Esophagus squamous epithelium (tissue), 5 donors: ENCODE measurements at regions not wholly inside any gene's neighbourhood (a gene's known extent, or its start where the extent isn't known, plus 50 kb on each side); places are given as distances from the start of the nearest gene placed in this dataset.
A peak's percentile ranks its signal among the peaks of the same experiment; 100 is the strongest.

Experiments used
- DNase-seq: peaks from one replicate; lab custom pipeline; 2025; lab: John Stamatoyannopoulos, UW
- H3K27ac ChIP-seq, 4 donors: fragments of 200-600 bp; sonication (generic); one replicate each; pipeline ENCODE4 v1.5.1; 2016 to 2019; ENCODE audit warnings: mild to moderate bottlenecking in 1 of 4
- H3K27me3 ChIP-seq, 4 donors: fragments of 200-600 bp; sonication (generic); 1 replicate in 3 of 4; 2 replicates in 1 of 4; pipeline versions ENCODE4 v1.5.1 to v1.6.0; 2017 to 2021; ENCODE audit warnings: antibody characterized with exemption in 1 of 4
- H3K36me3 ChIP-seq, 3 donors: fragments of 200-600 bp; sonication (generic); one replicate each; pipeline ENCODE4 v1.5.1; 2016 to 2019
- H3K4me1 ChIP-seq, 3 donors: fragments of 200-600 bp; sonication (generic); one replicate each; pipeline ENCODE4 v1.5.1; 2017 to 2019
- H3K4me3 ChIP-seq, 4 donors: fragments of 200-600 bp; sonication (generic); 1 replicate in 3 of 4; 2 replicates in 1 of 4; pipeline ENCODE4 v1.5.1; 2016 to 2019; ENCODE audit warnings: mild to moderate bottlenecking in 2 of 4, moderate library complexity in 1 of 4
- H3K9me3 ChIP-seq, 3 donors: fragments of 200-600 bp; sonication (generic); one replicate each; pipeline ENCODE4 v1.5.1; 2016 to 2019
- POLR2A ChIP-seq, 4 donors: fragments of 450-650 bp; IDR thresholded peaks; one replicate each; pipeline ENCODE4 v1.6.1; 2017; ENCODE audit warnings: antibody characterized with exemption in 4 of 4, mild to moderate bottlenecking in 4 of 4, moderate library complexity in 3 of 4
- WGBS, 2 donors: methylation state at CpG; one replicate each; pipeline ENCODE4 v1.1.5; 2018; 5-methylcytosine and 5-hydroxymethylcytosine counted together
- intact Hi-C: fragments of 100-400 bp; cut with DNase I; formaldehyde crosslinking; loops from one replicate; pipeline ENCODE4 v1.15.0; 2022
- TF ChIP-seq, protein P1 (sequence below), 6 experiments: fragments of 450-650 bp in 4 of 6; fragments of 200-600 bp in 2 of 6; sonication (generic) in 2 of 6; IDR thresholded peaks; one replicate each; pipeline ENCODE4 v1.5.1; 2016 to 2019; ENCODE audit warnings: antibody characterized with exemption in 6 of 6, mild to moderate bottlenecking in 4 of 6, moderate library complexity in 4 of 6
- donor health status: DM: yes; HTN: yes; CAD: no.

DNA sequence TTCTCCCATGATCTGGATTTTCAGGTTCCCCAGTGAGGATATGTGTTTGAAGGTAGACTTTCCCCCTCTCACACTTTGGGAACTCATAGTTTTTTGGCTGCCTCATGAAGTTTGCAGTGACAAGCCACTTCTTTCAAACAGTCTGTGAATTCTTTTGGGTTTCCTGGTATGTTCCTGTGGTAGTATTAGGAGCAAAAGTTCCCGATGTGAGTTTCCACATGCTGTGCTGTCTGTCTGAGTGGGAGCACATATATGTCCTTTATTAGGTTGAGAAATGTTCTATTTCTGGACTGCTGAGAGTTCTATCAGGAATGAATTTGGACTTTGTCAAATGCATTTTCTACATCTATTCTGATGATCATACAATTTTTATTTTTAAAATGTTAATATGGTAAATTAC is 273.2 kb upstream of the TARS1 start:
- intact Hi-C loops: no loop called here
- H3K27ac ChIP-seq: no peak overlapping the region
- no peak for DNase-seq
- H3K36me3 ChIP-seq: no peaks in the 10 kb centered on the region
- no peak for TF ChIP-seq POLR2A (IDR thresholded peaks at IDR 0.05)
- TF ChIP-seq, protein P1, sequence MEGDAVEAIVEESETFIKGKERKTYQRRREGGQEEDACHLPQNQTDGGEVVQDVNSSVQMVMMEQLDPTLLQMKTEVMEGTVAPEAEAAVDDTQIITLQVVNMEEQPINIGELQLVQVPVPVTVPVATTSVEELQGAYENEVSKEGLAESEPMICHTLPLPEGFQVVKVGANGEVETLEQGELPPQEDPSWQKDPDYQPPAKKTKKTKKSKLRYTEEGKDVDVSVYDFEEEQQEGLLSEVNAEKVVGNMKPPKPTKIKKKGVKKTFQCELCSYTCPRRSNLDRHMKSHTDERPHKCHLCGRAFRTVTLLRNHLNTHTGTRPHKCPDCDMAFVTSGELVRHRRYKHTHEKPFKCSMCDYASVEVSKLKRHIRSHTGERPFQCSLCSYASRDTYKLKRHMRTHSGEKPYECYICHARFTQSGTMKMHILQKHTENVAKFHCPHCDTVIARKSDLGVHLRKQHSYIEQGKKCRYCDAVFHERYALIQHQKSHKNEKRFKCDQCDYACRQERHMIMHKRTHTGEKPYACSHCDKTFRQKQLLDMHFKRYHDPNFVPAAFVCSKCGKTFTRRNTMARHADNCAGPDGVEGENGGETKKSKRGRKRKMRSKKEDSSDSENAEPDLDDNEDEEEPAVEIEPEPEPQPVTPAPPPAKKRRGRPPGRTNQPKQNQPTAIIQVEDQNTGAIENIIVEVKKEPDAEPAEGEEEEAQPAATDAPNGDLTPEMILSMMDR (IDR thresholded peaks at IDR 0.05): no peak
- peaks cover 0 to 5% (median 0%) of the 10 kb centered on the region in 3 donors for H3K4me1 ChIP-seq
- no peak overlapping the region for H3K4me3 ChIP-seq
- 73% methylated on average over 1 of the region's 1 CpG for WGBS, 2 donors
- H3K27me3 ChIP-seq: no peaks in the 10 kb centered on the region
- peaks cover 0 to 30% (median 3%) of the 10 kb centered on the region in 3 donors for H3K9me3 ChIP-seq

DNA sequence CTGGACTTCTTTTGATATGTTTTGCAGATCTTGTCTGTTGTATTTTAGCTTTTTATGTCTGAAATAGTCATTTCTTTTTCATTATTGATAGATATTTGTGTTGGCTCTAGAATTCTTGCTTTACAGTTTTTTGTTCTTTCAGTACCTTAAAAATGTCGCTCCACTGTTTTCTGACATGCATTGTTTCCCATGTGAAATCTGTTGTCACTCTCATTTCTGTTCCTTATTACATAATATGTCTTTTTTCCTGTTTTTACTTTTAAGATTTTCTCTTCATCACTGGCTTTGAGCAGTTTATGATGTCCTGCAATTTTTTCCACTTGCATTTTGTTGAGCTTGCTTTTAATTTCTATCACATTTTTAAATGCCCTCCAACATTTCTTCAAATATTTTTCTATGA is 270.4 kb upstream of the TARS1 start:
- Histone ChIP-seq H3K4me3 (no peak overlapping the region), H3K36me3 (no peaks in the 10 kb centered on the region), H3K27ac (no peak overlapping the region), H3K9me3 (peaks cover 0 to 21% (median 3%) of the 10 kb centered on the region in 3 donors), H3K4me1 (peaks cover 0 to 5% (median 0%) of the 10 kb centered on the region in 3 donors), H3K27me3 (no peaks in the 10 kb centered on the region)
- DNase-seq: no peak
- TF ChIP-seq POLR2A (IDR thresholded peaks at IDR 0.05): no peak
- TF ChIP-seq, protein P1 (IDR thresholded peaks at IDR 0.05): no peak
- WGBS, 2 donors: 78 to 89% methylated on average over 1 of the region's 1 CpG
- intact Hi-C loops: no loop called here

DNA sequence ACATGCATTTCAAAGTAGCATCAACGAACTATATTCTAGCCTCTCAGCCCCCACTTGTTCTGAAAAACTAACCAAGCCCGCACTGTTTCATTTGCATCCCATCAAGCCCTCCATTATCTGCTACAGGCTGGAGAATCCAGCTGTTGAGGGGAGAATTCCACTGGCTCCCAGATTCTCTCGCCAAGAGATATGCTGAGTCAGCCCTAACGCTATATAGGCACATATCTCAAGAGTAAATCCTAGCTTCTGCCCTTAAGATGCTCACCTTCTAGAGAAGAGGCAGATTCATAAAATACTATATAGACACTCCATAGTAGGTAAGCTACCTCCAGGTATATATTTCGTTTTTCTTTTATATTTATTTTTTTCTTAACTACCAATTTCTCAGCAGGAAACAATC is 266.4 kb upstream of the TARS1 start:
- no peaks in the 10 kb centered on the region for H3K36me3 ChIP-seq
- TF ChIP-seq POLR2A (IDR thresholded peaks at IDR 0.05): no peak
- TF ChIP-seq, protein P1 (IDR thresholded peaks at IDR 0.05): no peak
- intact Hi-C loops: no loop called here
- DNase-seq: no peak
- H3K9me3 ChIP-seq: peaks cover 0 to 19% (median 0%) of the 10 kb centered on the region in 3 donors
- no peak overlapping the region for H3K27ac ChIP-seq
- H3K4me3 ChIP-seq: no peak overlapping the region
- 88 to 89% methylated on average over 5 of the region's 5 CpGs for WGBS, 2 donors
- no peaks in the 10 kb centered on the region for H3K27me3 ChIP-seq
- no peaks in the 10 kb centered on the region for H3K4me1 ChIP-seq

DNA sequence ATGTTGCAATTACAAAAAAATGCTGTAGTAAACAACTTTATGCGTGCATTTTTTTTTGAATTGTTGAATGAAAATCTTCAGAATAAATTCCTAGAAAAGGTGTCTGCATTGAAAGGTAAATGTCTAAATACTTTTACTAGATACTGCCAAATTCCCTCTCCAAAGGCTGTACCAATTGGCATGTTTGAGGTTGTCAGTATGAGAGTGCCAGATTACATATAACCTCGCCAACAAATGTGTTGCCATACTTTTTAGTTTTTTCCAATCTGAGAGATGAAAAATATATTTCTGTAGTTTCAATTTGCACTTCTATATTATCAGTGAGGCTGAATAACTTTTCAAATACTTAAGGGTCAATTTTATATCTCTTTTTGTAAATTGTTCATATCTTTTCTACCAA is 261.5 kb upstream of the TARS1 start:
- TF ChIP-seq POLR2A (IDR thresholded peaks at IDR 0.05): no peak
- TF ChIP-seq, protein P1 (IDR thresholded peaks at IDR 0.05): no peak
- H3K4me3 ChIP-seq: no peak overlapping the region
- WGBS, 2 donors: 41 to 49% methylated on average over 2 of the region's 2 CpGs
- no peak for DNase-seq
- no peak overlapping the region for H3K27ac ChIP-seq
- intact Hi-C loops: no loop called here
- no peaks in the 10 kb centered on the region for H3K36me3 ChIP-seq
- H3K9me3 ChIP-seq: no peaks in the 10 kb centered on the region
- H3K4me1 ChIP-seq: no peaks in the 10 kb centered on the region
- H3K27me3 ChIP-seq: no peaks in the 10 kb centered on the region

DNA sequence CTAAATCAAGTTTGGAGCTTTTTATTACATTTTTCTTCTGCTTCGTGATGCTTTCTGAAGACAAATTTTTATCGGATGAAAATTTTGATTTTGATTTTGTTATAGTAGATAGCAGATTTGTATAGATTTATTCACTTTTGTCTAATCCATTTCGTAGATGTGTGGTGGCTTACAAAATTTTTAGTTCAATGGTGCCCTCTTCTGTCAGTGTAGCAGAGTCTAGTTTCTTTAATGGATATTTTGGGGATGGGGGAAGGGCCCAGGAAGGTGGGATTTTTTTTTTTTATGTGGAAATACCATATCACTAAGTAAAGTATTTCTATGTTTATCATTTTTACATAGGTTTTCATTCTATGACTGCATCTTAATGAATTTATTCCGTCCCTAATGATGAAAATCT is 259.9 kb upstream of the TARS1 start:
- H3K36me3 ChIP-seq: no peaks in the 10 kb centered on the region
- no peak overlapping the region for H3K4me3 ChIP-seq
- intact Hi-C loops: no loop called here
- DNase-seq: no peak
- TF ChIP-seq, protein P1 (IDR thresholded peaks at IDR 0.05): peak in 4 of 6 experiments; percentile 10 to 51 (median 18)
- no peak for TF ChIP-seq POLR2A (IDR thresholded peaks at IDR 0.05)
- H3K4me1 ChIP-seq: no peaks in the 10 kb centered on the region
- 37 to 53% methylated on average over 4 of the region's 4 CpGs for WGBS, 2 donors
- H3K9me3 ChIP-seq: no peaks in the 10 kb centered on the region
- no peaks in the 10 kb centered on the region for H3K27me3 ChIP-seq
- no peak overlapping the region for H3K27ac ChIP-seq
